AG04449 (cell line): ENCODE measurements at regions not wholly inside any gene's neighbourhood (a gene's known extent, or its start where the extent isn't known, plus 50 kb on each side); places are given as distances from the start of the nearest gene placed in this dataset.
"Not testable (repeated sequence)": the region's sequence is repeated elsewhere in the genome, so short reads cannot be mapped to it uniquely, and the experiment has no call there.

Experiments
- CTCF ChIA-PET: fragments of 350-600 bp; formaldehyde crosslinking; extraction: SDS; loops from one replicate; lab custom pipeline; 2021; ENCODE audit warnings: antibody characterized with exemption; lab: Yijun Ruan, JAX
- POLR2A ChIA-PET: fragments of 400-600, 350-600 bp; formaldehyde crosslinking; extraction: SDS; loops from one replicate; lab custom pipeline; 2020; ENCODE audit warnings: antibody characterized with exemption, inconsistent platforms; lab: Yijun Ruan, JAX
- DNase-seq: peaks from one replicate; pipeline ENCODE4 v3.0.0-alpha.2; 2010; ENCODE audit warnings: low read depth, low spot score
- H3K4me3 ChIP-seq: 2 replicates; pipeline ENCODE4 v1.5.1; 2011; ENCODE audit warnings: low read depth, mild to moderate bottlenecking, control low read depth, low read length
- CTCF ChIP-seq: IDR thresholded peaks from one replicate; pipeline ENCODE4 v1.5.1; 2011; ENCODE audit warnings: mild to moderate bottlenecking, moderate library complexity, low read length, control low read depth, inconsistent platforms; ENCODE audit not compliant: insufficient read depth; ENCODE audit errors: missing control alignments

- H3K4me3 ChIP-seq = no peak overlapping the region
- CTCF ChIA-PET = interaction anchor here (0.9 to 1.6 kb wide), 2 partner anchors 12 to 16 kb away, joined by 4 to 5 read pairs; no protein-coding TSS in a partner anchor
- no peak for DNase-seq
- no peak for TF ChIP-seq CTCF
- POLR2A ChIA-PET = no interaction called here
Measured at GRCh38 chr4:127525608-127526007, 107.1 kb upstream of the INTU start.

GRCh38 chr4:127528302-127528701 is 104.5 kb upstream of the INTU start:
- no peak overlapping the region for H3K4me3 ChIP-seq
- no peak for TF ChIP-seq CTCF
- CTCF ChIA-PET = no interaction called here
- POLR2A ChIA-PET = no interaction called here
- DNase-seq = no peak

GRCh38 chr4:127529879-127530278 is 102.9 kb upstream of the INTU start:
- DNase-seq, POLR2A ChIA-PET, H3K4me3 ChIP-seq, CTCF ChIA-PET: not testable (repeated sequence)

- no peak for TF ChIP-seq CTCF
- CTCF ChIA-PET = no interaction called here
- no peak for DNase-seq
- no peak overlapping the region for H3K4me3 ChIP-seq
- POLR2A ChIA-PET = no interaction called here
Measured at GRCh38 chr4:127533028-127533700, 99.6 kb upstream of the INTU start.

- CTCF ChIA-PET = no interaction called here
- POLR2A ChIA-PET = no interaction called here
- no peak for DNase-seq
- no peak for TF ChIP-seq CTCF
- no peak overlapping the region for H3K4me3 ChIP-seq
Measured at GRCh38 chr4:127534041-127534825, 98.5 kb upstream of the INTU start.

- ChIA-PET POLR2A (no interaction called here), CTCF (interaction anchor here (1.0 to 1.3 kb wide), 2 partner anchors 11 to 12 kb away, joined by 5 to 6 read pairs; no protein-coding TSS in a partner anchor)
- no peak for DNase-seq
Measured at GRCh38 chr4:127538016-127538415, 94.7 kb upstream of the INTU start.

More at GRCh38 chr4:127538016-127538415, 94.7 kb upstream of the INTU start:
- no peak for TF ChIP-seq CTCF
- H3K4me3 ChIP-seq = no peak overlapping the region
